ENCODE measurements at regions not wholly inside any gene's neighbourhood (a gene's known extent, or its start where the extent isn't known, plus 50 kb on each side); places are given as distances from the start of the nearest gene placed in this dataset.
"Not testable (repeated sequence)": the region's sequence is repeated elsewhere in the genome, so short reads cannot be mapped to it uniquely, and the experiment has no call there.

- Histone ChIP-seq H2BK120ac (ENCODE audit: low read depth, low read length, poor library complexity, severe bottlenecking) (no peak overlapping the region), H3K27ac (ENCODE audit: insufficient read length, low read depth, low read length) (no peak overlapping the region), H4K8ac (replicated peaks; ENCODE audit: insufficient read length, low read depth, low read length) (no peak overlapping the region), H3K18ac (ENCODE audit: insufficient read length, low read depth, low read length) (no peak overlapping the region), H3K27me3 (ENCODE audit: insufficient read depth, low read length) (no peaks in the 10 kb centered on the region), H3K23ac (ENCODE audit: insufficient read length, low read depth, low read length) (no peak overlapping the region), H3K9ac (ENCODE audit: extremely low read depth, insufficient read length, low read length) (no peak overlapping the region), H4K5ac (ENCODE audit: insufficient read length, low read depth, low read length) (no peak overlapping the region), H3K79me2 (ENCODE audit: insufficient read depth, low read length) (no peaks in the 10 kb centered on the region), H4K20me1 (ENCODE audit: control insufficient read depth, insufficient read depth, insufficient read length) (no peaks in the 10 kb centered on the region), H3K9me3 (ENCODE audit: control insufficient read depth, low read depth, low read length) (no peaks in the 10 kb centered on the region), H3K14ac (ENCODE audit: insufficient read depth, low read length) (no peak overlapping the region), H3K4me1 (ENCODE audit: insufficient read depth, low read length) (no peaks in the 10 kb centered on the region), H2BK12ac (ENCODE audit: insufficient read length, low read depth, low read length) (no peak overlapping the region), H2AK5ac (ENCODE audit: insufficient read length, low read length) (no peak overlapping the region), H2BK15ac (ENCODE audit: low read depth, low read length) (no peak overlapping the region), H3K23me2 (ENCODE audit: insufficient read length, low read depth, low read length, poor library complexity, severe bottlenecking) (no peaks in the 10 kb centered on the region), H2BK5ac (ENCODE audit: insufficient read length, low read length) (no peak overlapping the region), H3K4me2 (ENCODE audit: insufficient read depth, insufficient read length, low read length) (no peak overlapping the region), H4K91ac (ENCODE audit: insufficient read length, low read depth, low read length) (no peak overlapping the region), H3K79me1 (ENCODE audit: insufficient read depth, low read depth, low read length, poor library complexity, severe bottlenecking) (no peaks in the 10 kb centered on the region), H3T11ph (ENCODE audit: low read length) (no peak overlapping the region), H2BK20ac (ENCODE audit: low read depth, low read length, poor library complexity, severe bottlenecking) (no peak overlapping the region), H3K56ac (ENCODE audit: insufficient read length, low read depth, low read length) (no peak overlapping the region), H2AFZ (ENCODE audit: low read length) (no peak overlapping the region), H3K4ac (ENCODE audit: low read depth, low read length) (no peak overlapping the region)
- no peak for DNase-seq
- no peaks in the 10 kb centered on the region for H3K27me3 Mint-ChIP-seq (ENCODE audit: low read depth)
- H3K27ac Mint-ChIP-seq = no peak overlapping the region
- no peak for TF ChIP-seq CTCF (conservative IDR thresholded peaks at IDR 0.05)
- H3K4me1 Mint-ChIP-seq = peaks cover 2 to 4% of the 10 kb centered on the region in 2 experiments
- no peaks in the 10 kb centered on the region for H3K36me3 Mint-ChIP-seq (ENCODE audit: insufficient read depth in 1 of 3, low read depth in 3 of 3)
- H3K9me3 Mint-ChIP-seq = no peaks in the 10 kb centered on the region
- no CpG with 5 or more reads among the region's 1 CpG for WGBS (ENCODE audit: extremely low coverage, insufficient read length, low lambda C conversion rate)
- H3K4me3 Mint-ChIP-seq = no peak overlapping the region
Measured at GRCh38 chr20:12555369-12555768, 453.4 kb upstream of the SPTLC3 start.

- not testable (repeated sequence) for H2AFZ ChIP-seq (ENCODE audit: low read length)
- WGBS (ENCODE audit: extremely low coverage, insufficient read length, low lambda C conversion rate) = no CpG with 5 or more reads among the region's 12 CpGs
Measured at GRCh38 chr20:12555849-12556248, 452.9 kb upstream of the SPTLC3 start.

More at GRCh38 chr20:12555849-12556248, 452.9 kb upstream of the SPTLC3 start:
- not testable (repeated sequence) for H3K4me1 Mint-ChIP-seq; H4K20me1 ChIP-seq (ENCODE audit: control insufficient read depth, insufficient read depth, insufficient read length); H3K27me3 ChIP-seq (ENCODE audit: insufficient read depth, low read length); H3K9me3 ChIP-seq (ENCODE audit: control insufficient read depth, low read depth, low read length); H3K18ac ChIP-seq (ENCODE audit: insufficient read length, low read depth, low read length); H3T11ph ChIP-seq (ENCODE audit: low read length); H4K91ac ChIP-seq (ENCODE audit: insufficient read length, low read depth, low read length); H2AK5ac ChIP-seq (ENCODE audit: insufficient read length, low read length); H4K8ac ChIP-seq (replicated peaks; ENCODE audit: insufficient read length, low read depth, low read length); H3K27ac ChIP-seq (ENCODE audit: insufficient read length, low read depth, low read length); H2BK15ac ChIP-seq (ENCODE audit: low read depth, low read length); H2BK12ac ChIP-seq (ENCODE audit: insufficient read length, low read depth, low read length); H3K36me3 Mint-ChIP-seq (ENCODE audit: insufficient read depth in 1 of 3, low read depth in 3 of 3); H3K23ac ChIP-seq (ENCODE audit: insufficient read length, low read depth, low read length); H3K79me2 ChIP-seq (ENCODE audit: insufficient read depth, low read length); H3K23me2 ChIP-seq (ENCODE audit: insufficient read length, low read depth, low read length, poor library complexity, severe bottlenecking); H2BK5ac ChIP-seq (ENCODE audit: insufficient read length, low read length); H2BK20ac ChIP-seq (ENCODE audit: low read depth, low read length, poor library complexity, severe bottlenecking); H3K56ac ChIP-seq (ENCODE audit: insufficient read length, low read depth, low read length); H3K9me3 Mint-ChIP-seq; H3K14ac ChIP-seq (ENCODE audit: insufficient read depth, low read length); H2BK120ac ChIP-seq (ENCODE audit: low read depth, low read length, poor library complexity, severe bottlenecking); H3K79me1 ChIP-seq (ENCODE audit: insufficient read depth, low read depth, low read length, poor library complexity, severe bottlenecking); DNase-seq; H3K27ac Mint-ChIP-seq; H3K9ac ChIP-seq (ENCODE audit: extremely low read depth, insufficient read length, low read length); H3K4ac ChIP-seq (ENCODE audit: low read depth, low read length); H3K27me3 Mint-ChIP-seq (ENCODE audit: low read depth); H4K5ac ChIP-seq (ENCODE audit: insufficient read length, low read depth, low read length); H3K4me1 ChIP-seq (ENCODE audit: insufficient read depth, low read length); H3K4me3 Mint-ChIP-seq; H3K4me2 ChIP-seq (ENCODE audit: insufficient read depth, insufficient read length, low read length)
